HCT116 (cell line): ENCODE measurements at regions not wholly inside any gene's neighbourhood (a gene's known extent, or its start where the extent isn't known, plus 50 kb on each side); places are given as distances from the start of the nearest gene placed in this dataset.

Source experiments
- ATAC-seq: fragments of 200-7000 bp; cut with Tn5 transposase; 2 replicates; pipeline ENCODE4 v1.9.1; 2020; ENCODE audit warnings: mild to moderate bottlenecking, moderate library complexity
- BruUV-seq: library from RNA; stranded (reverse); fragments of 400-500 nt; replicated peaks from 2 replicates; lab custom pipeline; 2021; lab: Mats Ljungman, UMichigan
- CTCF ChIA-PET: fragments of 300-600 bp; sonication (Branson Sonifier 250); formaldehyde crosslinking; loops from one replicate; lab custom pipeline; 2021; ENCODE audit warnings: antibody characterized with exemption; lab: Charles Lee
- POLR2A ChIA-PET: fragments of 300-600, 350-600 bp; sonication (Branson Sonifier 250); formaldehyde crosslinking; loops from one replicate; lab custom pipeline; 2021; ENCODE audit warnings: antibody characterized with exemption; lab: Charles Lee
- RAD21 ChIA-PET, 2 experiments: fragments of 300-600 bp; sonication (Branson Sonifier 250); formaldehyde crosslinking; loops; one replicate each; lab custom pipeline; 2023; ENCODE audit warnings: low total read pairs in 2 of 2; ENCODE audit not compliant: uncharacterized antibody in 2 of 2, unreplicated experiment in 2 of 2, low non-redundant PET in 1 of 2; lab: Charles Lee
- DNase-seq: peaks from one replicate; pipeline ENCODE4 v3.0.0-alpha.2; 2010; ENCODE audit warnings: low read depth, low spot score
- H2AFZ ChIP-seq: fragments of 200-600 bp; shearing (Covaris generic), sonication (generic); 2 replicates; pipeline ENCODE4 v1.6.1; 2017; ENCODE audit warnings: low read depth, mixed run types, mixed read lengths, antibody characterized with exemption, low read length; ENCODE audit not compliant: poor library complexity, severe bottlenecking
- H3K27ac ChIP-seq: 2 replicates; pipeline ENCODE4 v1.5.1; 2012; ENCODE audit warnings: low read depth, low read length
- H3K27me3 ChIP-seq: fragments of 200-600 bp; sonication (generic); 2 replicates; pipeline ENCODE4 v1.6.1; 2016; ENCODE audit warnings: mixed run types, low read length, mixed read lengths; ENCODE audit not compliant: insufficient read depth
- H3K36me3 ChIP-seq, 2 experiments: fragments of 200-500 bp in 1 of 2; fragments of 200-600 bp in 1 of 2; sonication (Bioruptor generic) in 1 of 2; sonication (generic) in 1 of 2; 2 replicates each; pipeline versions ENCODE4 v1.5.1 to v1.6.1; 2014 to 2016; ENCODE audit warnings: low read length in 2 of 2, inconsistent platforms in 1 of 2, mixed read lengths in 1 of 2, mixed run types in 1 of 2; ENCODE audit not compliant: insufficient read depth in 2 of 2, control insufficient read depth in 1 of 2
- H3K4me1 ChIP-seq, 2 experiments: fragments of 200-600 bp in 1 of 2; sonication (generic) in 1 of 2; 2 replicates each; pipeline versions ENCODE4 v1.5.1 to v1.6.1; 2012 to 2017; ENCODE audit warnings: low read length in 2 of 2, inconsistent platforms in 1 of 2, mild to moderate bottlenecking in 1 of 2, mixed read lengths in 1 of 2, mixed run types in 1 of 2, moderate library complexity in 1 of 2; ENCODE audit not compliant: insufficient read depth in 2 of 2, control insufficient read depth in 1 of 2
- H3K4me2 ChIP-seq: fragments of 200-600 bp; sonication (generic); 2 replicates; pipeline ENCODE4 v1.6.1; 2017; ENCODE audit warnings: mixed run types, low read length, mixed read lengths
- H3K4me3 ChIP-seq, 2 experiments: fragments of 200-600 bp in 1 of 2; sonication (generic) in 1 of 2; replicated peaks in 1 of 2; 2 replicates each; pipeline ENCODE4 v1.5.1; 2011 to 2016; ENCODE audit warnings: low read length in 2 of 2, control low read depth in 1 of 2, low read depth in 1 of 2, mild to moderate bottlenecking in 1 of 2, mixed read lengths in 1 of 2, mixed run types in 1 of 2
- H3K79me2 ChIP-seq: fragments of 200-600 bp; sonication (generic); 2 replicates; pipeline ENCODE4 v1.6.1; 2017; ENCODE audit warnings: mild to moderate bottlenecking, mixed run types, low read length, moderate library complexity, mixed read lengths; ENCODE audit not compliant: insufficient read depth
- H3K9ac ChIP-seq: fragments of 200-600 bp; sonication (generic); 2 replicates; pipeline ENCODE4 v1.6.1; 2016; ENCODE audit warnings: low read length, mixed read lengths
- H3K9me2 ChIP-seq: fragments of 200-600 bp; sonication (generic), shearing (Covaris generic); 2 replicates; pipeline ENCODE4 v1.6.1; 2017; ENCODE audit warnings: mixed run types, mild to moderate bottlenecking, moderate library complexity; ENCODE audit not compliant: insufficient read depth
- H3K9me3 ChIP-seq, 2 experiments: fragments of 200-500 bp in 1 of 2; fragments of 200-600 bp in 1 of 2; sonication (Bioruptor generic) in 1 of 2; sonication (generic) in 1 of 2; 2 replicates each; pipeline ENCODE4 v1.6.1; 2014 to 2017; ENCODE audit warnings: low read length in 2 of 2, mixed read lengths in 2 of 2, inconsistent platforms in 1 of 2, low read depth in 1 of 2, mild to moderate bottlenecking in 1 of 2, mixed run types in 1 of 2, moderate library complexity in 1 of 2; ENCODE audit not compliant: control insufficient read depth in 1 of 2, insufficient read depth in 1 of 2
- H4K20me1 ChIP-seq: fragments of 200-600 bp; sonication (generic), shearing (Covaris generic); 2 replicates; pipeline ENCODE4 v1.6.1; 2017; ENCODE audit warnings: mixed run types, mild to moderate bottlenecking, moderate library complexity; ENCODE audit not compliant: insufficient read depth
- ATF3 ChIP-seq: IDR thresholded peaks from 2 replicates; pipeline ENCODE4 v1.6.1; 2012
- CTCF ChIP-seq, 3 experiments: fragments of 200-600 bp in 1 of 3; sonication (generic) in 1 of 3; IDR thresholded peaks in 2 of 3; conservative IDR thresholded peaks in 1 of 3; 2 replicates each; pipeline ENCODE4 v1.5.1; 2012 to 2017; ENCODE audit warnings: low read depth in 2 of 3, low read length in 2 of 3, antibody characterized with exemption in 1 of 3, borderline replicate concordance in 1 of 3, control low read depth in 1 of 3, mild to moderate bottlenecking in 1 of 3, mixed read lengths in 1 of 3, mixed run types in 1 of 3, moderate library complexity in 1 of 3; ENCODE audit not compliant: insufficient read depth in 1 of 3
- ELF1 ChIP-seq: IDR thresholded peaks from 2 replicates; pipeline ENCODE4 v1.6.1; 2012; ENCODE audit warnings: low read depth, borderline replicate concordance
- JUND ChIP-seq: IDR thresholded peaks from 2 replicates; pipeline ENCODE4 v1.6.1; 2012
- SP1 ChIP-seq: IDR thresholded peaks from 2 replicates; pipeline ENCODE4 v1.6.1; 2012; ENCODE audit warnings: low read depth
- intact Hi-C: fragments of 100-400 bp; cut with micrococcal nuclease; formaldehyde crosslinking; loops from 2 replicates; pipeline ENCODE4 v1.10.0; 2022

GRCh38 chr10:3972460-3973301 lies 187.7 kb upstream of the KLF6 start (continued):
- TF ChIP-seq ATF3: no peak

GRCh38 chr10:3971713-3972112 lies 186.7 kb upstream of the KLF6 start:
- RAD21 ChIA-PET: no interaction called here
- intact Hi-C loops: no loop called here
- Histone ChIP-seq H3K9me2 (no peaks in the 10 kb centered on the region), H3K27me3 (no peaks in the 10 kb centered on the region), H3K4me1 (peaks cover 3 to 15% of the 10 kb centered on the region in 2 experiments; a peak in 2 of 4 replicates), H3K9me3 (no peaks in the 10 kb centered on the region; a peak in 1 of 4 replicates), H3K79me2 (no peaks in the 10 kb centered on the region), H2AFZ (no peak overlapping the region), H3K36me3 (no peaks in the 10 kb centered on the region), H3K27ac (no peak overlapping the region), H4K20me1 (no peaks in the 10 kb centered on the region), H3K4me3 (no peak overlapping the region), H3K4me2 (no peak overlapping the region), H3K9ac (no peak overlapping the region)
- DNase-seq (no peak), ATAC-seq (no peak)
- BruUV-seq: no TSS peak
- no peak for TF ChIP-seq ELF1
- POLR2A ChIA-PET: no interaction called here
- CTCF ChIA-PET: interaction anchor here (0.6 kb wide), 1 partner anchor 72 kb away, joined by 3 read pairs; no protein-coding TSS in a partner anchor

- H3K4me3 ChIP-seq: no peak overlapping the region
- H3K4me1 ChIP-seq: peaks cover 3 to 15% of the 10 kb centered on the region in 2 experiments; a peak in 2 of 4 replicates
- no peaks in the 10 kb centered on the region; a peak in 1 of 4 replicates for H3K9me3 ChIP-seq
- TF ChIP-seq SP1 (peak; percentile 22; the same call in 1 of the 2 replicates), CTCF (IDR thresholded peaks at IDR 0.05 in 2 of 3, conservative IDR thresholded peaks at IDR 0.05 in 1 of 3; ENCODE audit: borderline replicate concordance in 1 of 3, insufficient read depth in 1 of 3, low read depth in 2 of 3, low read length in 2 of 3) (no peak), JUND (0 out of 2 replicates have a peak, but pooled peaks have one; percentile 14)
- TF ChIP-seq, all 23 proteins: peak for 2
- no peak overlapping the region for H2AFZ ChIP-seq
- POLR2A ChIA-PET: no interaction called here
- no TSS peak for BruUV-seq
- no peak overlapping the region for H3K27ac ChIP-seq
- ATAC-seq (no peak), DNase-seq (no peak)
- RAD21 ChIA-PET: no interaction called here
- H3K79me2 ChIP-seq: no peaks in the 10 kb centered on the region
- intact Hi-C loops: no loop called here
- peak overlapping the region; percentile 36; the same call in 1 of the 2 replicates for H3K4me2 ChIP-seq
- no peaks in the 10 kb centered on the region for H3K36me3 ChIP-seq
- CTCF ChIA-PET: no interaction called here
- H3K9me2 ChIP-seq: no peaks in the 10 kb centered on the region; the same call in 1 of the 2 replicates
- no peaks in the 10 kb centered on the region for H4K20me1 ChIP-seq
- H3K9ac ChIP-seq: no peak overlapping the region
- no peaks in the 10 kb centered on the region for H3K27me3 ChIP-seq
Measured at GRCh38 chr10:3969876-3970666, 185.1 kb upstream of the KLF6 start.
